NCI-H345 treated with DMSO at 0.1 percent for 48 hours (cell line): ENCODE measurements at regions not wholly inside any gene's neighbourhood (a gene's known extent, or its start where the extent isn't known, plus 50 kb on each side); places are given as distances from the start of the nearest gene placed in this dataset.
A peak's percentile ranks its signal among the peaks of the same experiment; 100 is the strongest.
"Not testable (repeated sequence)": the region's sequence is repeated elsewhere in the genome, so short reads cannot be mapped to it uniquely, and the experiment has no call there.

ENCODE experiments used
- DNase-seq: peaks from one replicate; lab custom pipeline; 2025; ENCODE audit not compliant: unreplicated experiment; lab: John Stamatoyannopoulos, UW

DNA sequence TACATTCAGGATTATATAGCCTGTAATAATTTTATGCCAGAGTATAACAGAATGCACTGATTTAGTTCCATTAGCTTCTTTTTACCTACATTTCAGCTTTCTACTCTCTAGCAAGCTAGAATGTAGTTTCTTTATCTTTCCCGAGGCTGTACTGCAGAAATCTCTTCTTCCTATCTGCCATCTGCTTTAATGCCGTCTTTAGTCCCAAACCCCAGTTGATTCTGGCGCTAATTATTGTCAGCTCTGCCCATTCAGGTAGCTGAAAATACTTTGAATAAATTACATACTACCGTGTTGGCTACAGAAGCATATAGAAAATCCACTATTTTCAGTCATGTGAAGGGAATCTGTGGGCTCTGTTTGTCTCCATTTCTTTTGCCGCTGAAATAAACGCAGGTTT is 706.7 kb downstream of the NTRK3 start:
- DNase-seq: no peak

DNA sequence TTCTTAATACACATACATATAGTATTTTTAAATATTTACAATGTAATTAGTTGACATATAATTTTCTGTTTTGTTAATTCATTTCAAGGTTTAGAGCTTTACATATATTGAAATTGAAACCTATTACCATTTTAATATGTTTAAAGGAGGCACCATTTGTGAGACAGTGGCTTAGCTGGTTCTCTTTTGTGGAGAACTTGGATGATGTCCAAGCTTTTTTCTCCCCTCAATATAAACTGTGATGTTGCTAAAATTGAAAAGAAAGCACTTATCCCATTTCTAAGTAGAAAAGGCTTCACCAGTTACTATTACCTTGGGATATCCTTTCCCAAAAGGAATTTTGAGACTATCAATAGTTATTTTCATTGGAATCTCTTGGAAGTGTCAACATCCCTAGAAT is 707.2 kb downstream of the NTRK3 start:
- DNase-seq: peak; percentile 24

DNA sequence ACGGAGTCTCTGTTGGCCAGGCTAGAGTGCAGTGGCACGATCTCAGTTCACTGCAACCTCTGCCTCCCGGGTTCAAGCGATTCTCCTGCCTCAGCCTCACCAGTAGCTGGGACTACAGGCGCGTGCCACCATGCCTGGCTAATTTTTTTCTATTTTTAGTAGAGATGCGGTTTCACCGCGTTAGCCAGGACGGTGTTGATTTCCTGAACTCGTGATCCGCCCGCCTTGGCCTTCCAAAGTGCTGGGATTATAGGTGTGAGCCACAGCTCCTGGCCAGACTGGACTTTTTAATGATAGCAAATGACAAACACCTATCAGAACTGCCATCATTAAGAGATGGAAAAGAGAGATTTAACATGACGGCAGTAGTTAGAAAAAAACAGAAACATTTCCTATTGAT is 707.9 kb downstream of the NTRK3 start:
- not testable (repeated sequence) for DNase-seq

DNA sequence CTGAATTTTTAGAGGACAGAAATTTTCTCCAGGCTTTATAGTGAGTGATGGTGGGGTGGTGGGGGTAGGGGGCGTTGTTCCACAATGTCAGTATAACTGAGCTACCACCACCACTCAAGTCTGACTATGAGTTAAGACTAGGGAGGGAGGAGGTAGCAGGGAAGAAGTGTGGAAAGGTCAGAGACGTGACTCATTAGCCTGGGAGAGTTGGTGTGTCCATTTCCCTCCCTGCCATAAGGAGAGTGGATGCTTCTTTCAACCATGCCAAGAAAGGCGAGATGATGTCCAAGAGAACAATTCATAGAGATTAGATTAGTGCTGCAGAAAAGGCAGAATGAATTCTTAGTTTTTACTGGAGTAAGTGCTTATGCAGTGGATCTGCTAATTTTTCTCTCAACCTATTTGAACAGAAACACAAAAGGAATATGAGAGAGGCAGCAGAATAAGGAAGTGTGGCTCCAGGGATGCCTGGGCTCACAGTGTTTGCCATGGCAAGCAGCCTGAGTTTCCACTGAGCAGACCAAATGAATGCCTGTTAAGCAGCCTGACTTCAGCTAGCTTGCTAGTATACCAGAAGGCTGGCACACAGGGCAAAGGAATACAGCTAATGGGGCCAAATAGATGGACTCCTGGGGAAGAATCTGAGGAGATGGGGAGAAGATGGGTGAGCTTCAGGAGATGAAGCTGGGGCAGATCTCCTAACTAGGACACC is 708.9 kb downstream of the NTRK3 start:
- no peak for DNase-seq

DNA sequence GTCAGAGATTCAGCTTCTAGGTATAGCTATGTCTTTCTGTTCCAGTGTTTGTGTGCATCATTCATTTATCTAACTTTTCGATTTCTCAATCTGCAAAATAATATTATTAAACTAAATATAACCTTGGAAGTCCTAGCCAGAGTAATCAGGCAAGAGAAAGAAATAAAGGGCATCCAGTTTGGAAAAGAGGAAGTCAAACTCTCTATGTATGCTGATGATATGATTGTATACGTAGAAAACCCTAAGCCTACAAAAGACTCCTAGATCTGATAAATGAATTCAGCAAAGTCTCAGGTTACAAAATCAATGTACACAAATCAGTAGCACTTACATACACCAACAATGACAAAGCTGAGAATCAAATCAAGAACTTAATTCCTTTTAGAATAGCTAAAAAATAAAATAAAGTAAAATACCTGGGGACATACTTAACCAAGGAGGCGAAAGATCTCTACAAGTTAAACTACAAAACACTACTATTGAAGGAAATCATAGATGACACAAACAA is 718.2 kb downstream of the NTRK3 start:
- no peak for DNase-seq

DNA sequence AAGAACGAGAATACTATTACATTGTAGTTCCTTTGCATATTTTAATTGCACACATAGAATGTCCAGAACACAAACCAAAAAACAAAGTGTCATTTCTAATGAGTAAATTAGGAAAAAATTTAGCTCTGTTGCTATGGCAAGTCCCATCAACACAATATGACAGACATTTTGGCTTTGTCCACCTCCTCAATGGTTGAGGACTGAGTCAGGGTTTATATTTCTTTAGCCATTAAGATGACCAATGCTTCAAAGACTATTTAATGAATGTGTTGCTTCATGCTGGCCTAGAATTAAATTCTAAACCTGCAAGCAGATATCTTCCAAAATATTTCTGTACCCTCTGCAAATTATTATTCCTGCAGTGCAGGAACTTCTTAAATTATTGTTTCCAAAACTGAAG is 719.2 kb downstream of the NTRK3 start:
- no peak for DNase-seq

DNA sequence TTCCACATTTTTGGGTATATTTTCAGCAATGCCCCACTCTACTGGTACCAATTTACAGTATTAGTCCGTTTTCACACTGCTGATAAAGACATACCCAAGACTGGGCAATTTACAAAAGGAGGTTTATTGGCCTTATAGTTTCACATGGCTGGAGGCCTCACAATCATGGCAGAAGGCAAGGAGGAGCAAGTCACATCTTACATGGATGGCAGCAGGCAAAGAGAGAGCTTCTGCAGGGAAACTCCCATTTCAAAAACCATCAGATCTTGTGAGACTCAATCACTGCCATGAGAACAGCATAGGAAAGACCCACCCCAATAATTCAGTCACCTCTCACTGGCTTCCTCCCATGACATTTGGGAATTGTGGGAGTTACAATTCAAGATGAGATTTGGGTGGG is 722.9 kb downstream of the NTRK3 start:
- not testable (repeated sequence) for DNase-seq

DNA sequence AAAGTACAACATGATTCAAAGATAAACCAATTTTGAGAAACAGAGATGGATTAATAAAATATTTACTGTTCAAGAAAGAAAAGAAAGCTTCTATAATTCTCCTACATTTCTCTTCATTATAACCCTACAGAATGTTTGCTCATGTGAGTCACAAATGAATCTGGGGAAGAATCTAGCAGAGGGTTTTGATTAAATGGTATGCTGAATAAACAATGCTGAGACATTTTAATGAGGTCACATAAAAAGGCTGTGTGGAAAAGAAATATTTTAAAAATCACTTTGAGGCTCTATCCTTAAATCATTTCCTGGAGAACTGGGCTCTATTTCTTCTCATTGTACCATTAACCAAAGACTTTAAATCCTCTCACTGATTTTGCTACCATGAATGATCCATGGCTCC is 727.7 kb downstream of the NTRK3 start:
- DNase-seq: no peak

DNA sequence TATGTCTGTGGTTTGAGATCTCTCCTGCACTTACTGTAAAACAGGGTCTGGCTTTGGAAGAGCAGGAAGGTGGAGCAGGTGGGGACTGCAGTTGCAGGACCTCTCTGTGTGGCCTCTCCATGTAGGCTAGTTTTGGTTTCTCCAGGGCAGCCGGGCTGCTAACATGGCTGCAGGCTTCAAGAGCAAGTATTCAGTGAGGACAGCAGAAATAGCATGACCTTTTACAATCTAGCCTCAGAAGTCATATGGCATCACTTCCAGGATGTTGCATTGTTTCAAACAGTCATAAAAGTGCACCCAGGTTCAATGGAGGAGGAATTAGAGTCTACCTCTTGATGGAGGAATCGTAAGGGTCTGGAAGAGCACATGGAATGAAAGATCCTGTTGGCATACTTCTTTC is 728.7 kb downstream of the NTRK3 start:
- DNase-seq: no peak

DNA sequence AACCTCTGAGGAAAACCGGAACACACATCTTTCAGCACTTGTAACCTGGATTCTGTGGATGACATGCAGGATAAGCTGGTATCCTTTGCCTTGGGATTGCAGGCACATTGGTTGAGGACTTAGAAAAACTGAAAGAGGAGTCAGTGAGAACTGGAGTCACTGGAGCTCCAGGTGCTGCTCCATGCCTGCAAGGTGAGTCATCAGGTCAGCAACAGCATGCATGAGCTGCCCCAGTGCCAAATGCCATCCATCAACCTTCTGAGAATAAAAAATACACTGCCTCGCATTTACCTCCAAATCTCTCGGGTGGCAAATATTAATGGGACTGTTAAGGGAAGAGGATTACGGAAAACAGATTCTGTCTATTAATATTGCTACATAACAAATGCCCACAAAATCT is 729.1 kb downstream of the NTRK3 start:
- no peak for DNase-seq

DNA sequence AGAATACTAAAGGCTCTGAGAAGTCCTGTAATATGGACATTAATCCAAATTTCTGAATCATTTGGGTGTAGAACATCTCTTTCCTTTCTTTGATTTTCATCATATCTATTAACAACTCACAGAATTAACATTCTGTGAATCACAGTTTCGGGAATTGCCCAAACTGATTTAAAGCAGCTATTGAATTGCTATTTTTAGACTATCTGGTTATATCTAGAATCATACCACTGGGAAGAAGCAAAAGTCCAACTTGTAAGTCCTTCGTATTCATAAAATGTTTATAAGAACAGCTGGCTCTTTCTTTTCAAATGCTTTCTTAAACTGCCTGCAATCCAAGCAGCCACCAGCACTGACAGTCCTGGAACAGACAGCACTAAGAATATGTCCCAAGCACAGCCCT is 733.0 kb downstream of the NTRK3 start:
- DNase-seq: no peak

DNA sequence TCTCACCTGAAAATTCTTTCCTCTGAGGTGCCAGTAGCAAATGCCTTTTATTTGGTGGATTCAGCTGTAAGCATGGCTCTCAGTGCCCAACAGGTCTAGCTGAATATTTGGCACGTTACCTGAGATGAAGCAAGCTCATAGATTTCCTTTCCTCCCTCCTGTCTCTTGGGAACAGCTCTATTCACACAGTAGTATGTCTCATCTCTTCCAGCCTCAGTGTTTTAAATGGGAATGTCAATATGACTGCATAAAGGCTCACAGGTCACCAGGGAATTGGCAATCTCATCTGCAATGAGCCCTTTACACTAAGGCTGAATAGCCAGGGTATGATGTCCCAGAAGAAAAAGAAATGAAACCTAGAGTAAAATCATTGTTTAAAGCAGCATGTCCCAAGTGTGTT is 733.5 kb downstream of the NTRK3 start:
- DNase-seq: peak; percentile 2

DNA sequence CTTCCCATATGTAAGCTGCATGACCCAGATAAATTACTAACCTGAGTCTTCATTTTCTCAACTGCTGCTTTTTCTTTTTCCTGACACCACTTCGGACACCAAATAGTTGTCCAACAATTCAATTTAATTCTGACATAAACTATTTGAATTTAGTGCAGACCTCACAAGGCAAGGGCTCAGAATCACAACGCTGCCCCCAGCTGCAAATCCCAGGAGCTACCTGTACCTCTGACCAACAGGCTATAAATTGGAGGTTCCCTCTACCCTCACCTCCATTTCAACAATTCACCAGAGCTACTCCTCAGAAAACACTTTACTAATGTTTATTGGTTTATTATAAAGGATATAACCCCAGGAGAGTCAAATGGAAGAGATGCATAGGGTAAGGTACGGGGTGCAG is 737.6 kb downstream of the NTRK3 start:
- DNase-seq: no peak

DNA sequence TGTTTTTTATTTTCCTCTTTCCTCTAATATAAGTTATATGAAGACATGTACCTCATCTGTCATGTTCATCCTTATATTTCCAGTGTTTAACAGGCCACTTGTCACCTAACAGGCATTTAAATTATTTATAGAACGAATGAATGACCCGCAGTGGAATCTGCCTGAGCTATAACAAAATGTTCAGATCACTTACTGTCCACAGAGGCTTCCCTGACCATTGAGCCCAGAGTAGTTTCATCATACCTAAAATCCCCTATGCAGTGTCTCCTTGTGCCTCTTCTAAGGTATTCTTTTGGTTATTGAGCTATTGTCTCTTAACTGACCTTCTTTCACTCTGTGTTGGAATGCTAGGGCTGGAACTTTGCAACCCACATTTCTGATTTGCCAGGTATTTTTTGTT is 748.5 kb downstream of the NTRK3 start:
- DNase-seq: no peak

DNA sequence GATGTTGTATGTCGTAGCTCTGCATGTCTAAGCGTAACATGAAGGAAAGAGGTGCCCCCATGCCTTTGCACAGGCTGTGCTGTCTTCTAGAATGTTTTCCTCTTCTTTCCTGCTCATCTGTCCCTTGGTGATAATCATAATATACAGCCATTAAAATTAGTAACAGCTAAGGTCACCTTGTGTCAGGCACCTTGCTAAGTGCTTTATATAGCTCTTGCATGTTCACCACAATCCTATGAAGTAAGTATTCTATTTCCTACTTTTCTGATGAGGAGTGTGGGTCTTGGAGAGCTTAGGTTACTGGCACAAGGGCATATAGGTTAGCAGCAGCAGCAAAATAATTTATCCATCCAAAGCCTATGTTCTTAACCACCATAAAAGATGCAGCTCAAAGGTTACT is 754.4 kb downstream of the NTRK3 start:
- DNase-seq: no peak

DNA sequence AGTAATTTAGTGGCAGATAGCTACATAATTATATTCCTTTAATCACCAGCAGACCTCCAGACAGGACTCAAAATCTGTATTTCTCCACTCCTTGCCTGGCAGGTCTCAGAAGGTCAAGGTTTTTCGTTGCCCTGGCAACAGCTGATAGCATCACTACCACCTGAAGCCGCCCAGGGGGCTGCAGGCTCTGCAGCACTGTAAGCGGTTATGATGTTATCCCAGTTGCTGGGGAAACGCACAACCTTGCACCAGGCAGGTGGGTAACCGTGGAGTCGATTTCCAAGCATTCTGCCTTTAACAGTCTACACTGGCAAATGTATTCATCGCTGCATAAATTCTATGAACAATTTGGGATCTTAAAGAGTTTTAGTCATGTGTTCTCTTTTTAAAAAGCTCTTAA is 756.3 kb downstream of the NTRK3 start:
- DNase-seq: no peak

DNA sequence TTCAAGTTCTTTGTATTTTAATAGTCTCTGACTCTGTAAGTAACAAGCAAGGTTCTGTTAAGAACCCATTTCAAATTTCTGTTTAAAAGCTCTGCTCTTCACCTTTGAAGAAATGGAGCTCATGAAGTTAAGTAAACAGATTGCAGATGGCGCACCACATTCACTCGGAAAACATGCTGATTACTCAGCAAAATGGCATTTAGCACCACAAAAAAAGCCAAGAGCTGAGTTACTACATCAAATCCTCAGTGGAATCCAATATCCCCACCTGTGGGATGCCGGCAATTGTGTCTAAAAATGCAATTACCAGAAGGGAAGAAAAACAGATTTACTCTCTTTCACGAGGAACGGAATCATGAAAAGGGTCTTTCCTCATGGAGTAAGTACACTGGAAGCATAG is 758.0 kb downstream of the NTRK3 start:
- DNase-seq: no peak

DNA sequence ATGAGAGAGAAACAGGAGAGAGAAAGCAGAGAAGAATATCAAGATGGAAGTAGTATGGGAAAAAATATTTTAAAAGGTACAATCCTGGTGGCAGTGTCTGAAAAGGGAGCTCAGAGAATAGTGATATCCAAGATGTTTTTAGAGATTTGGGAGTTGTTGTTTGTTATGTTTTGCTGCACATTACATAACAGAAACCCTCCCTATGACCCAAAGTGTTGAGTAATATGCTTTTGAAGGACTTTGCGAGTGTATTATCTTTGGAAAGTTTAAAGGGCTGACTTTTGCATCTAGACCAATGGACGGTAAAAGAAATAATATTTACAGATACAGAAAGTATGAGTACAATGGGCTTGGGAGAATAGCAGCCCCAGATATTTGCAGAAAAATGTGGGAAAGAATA is 759.7 kb downstream of the NTRK3 start:
- no peak for DNase-seq

DNA sequence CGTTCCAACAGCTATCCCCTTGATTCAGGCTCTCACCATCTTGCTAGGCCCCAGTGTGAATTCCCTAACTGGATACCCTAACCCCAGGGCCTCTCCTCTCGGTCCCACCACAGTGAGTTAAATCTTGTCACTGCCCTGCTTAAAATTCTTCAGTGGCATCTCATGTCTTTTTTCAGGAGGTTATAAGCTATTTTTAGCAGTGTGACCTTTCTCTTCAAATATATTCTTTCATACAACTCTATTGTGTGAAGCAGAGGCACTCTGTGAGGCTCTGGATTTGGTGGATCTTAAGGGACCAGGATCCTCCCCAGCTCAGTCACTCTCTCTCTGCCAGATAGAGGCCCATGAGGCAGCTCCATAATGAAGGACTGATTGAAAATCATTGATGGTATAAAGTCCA is 760.4 kb downstream of the NTRK3 start:
- no peak for DNase-seq

DNA sequence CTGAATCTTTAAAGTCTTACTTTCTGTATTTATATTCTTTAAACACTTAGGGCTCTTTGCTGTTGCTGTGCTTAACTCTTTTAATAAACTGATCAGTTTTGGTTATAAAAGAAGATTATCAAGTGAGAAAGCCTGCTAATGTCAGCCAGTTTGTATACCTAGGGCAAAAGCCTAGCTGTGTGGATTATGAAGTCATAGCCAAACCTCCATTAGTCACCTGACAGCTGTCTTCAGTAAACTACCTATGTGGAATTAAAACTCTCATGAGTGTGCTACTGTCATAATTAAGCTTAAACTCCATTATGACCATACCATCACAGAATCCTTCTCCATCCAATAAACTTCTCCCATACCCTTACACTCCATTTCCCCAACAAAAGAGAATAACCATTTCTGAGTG is 762.7 kb downstream of the NTRK3 start:
- no peak for DNase-seq

DNA sequence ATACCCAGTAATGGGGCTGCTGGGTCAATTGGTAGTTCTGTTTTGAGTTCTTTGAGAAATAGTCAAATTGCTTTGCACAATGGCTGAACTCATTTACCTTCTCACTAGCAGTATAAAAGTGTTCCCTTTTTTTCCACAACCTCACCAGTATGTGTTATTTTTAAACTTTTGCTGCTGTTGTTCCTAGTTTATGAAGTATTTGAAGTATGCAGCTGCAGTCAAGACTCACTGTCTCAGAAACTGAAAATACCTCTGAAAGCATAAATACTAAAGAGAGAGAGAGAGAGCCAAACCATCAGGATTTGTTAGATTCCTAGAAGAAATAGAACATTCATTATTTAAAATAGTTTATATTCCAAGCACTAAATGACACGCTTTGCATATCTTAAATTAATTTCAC is 764.2 kb downstream of the NTRK3 start:
- DNase-seq: no peak

DNA sequence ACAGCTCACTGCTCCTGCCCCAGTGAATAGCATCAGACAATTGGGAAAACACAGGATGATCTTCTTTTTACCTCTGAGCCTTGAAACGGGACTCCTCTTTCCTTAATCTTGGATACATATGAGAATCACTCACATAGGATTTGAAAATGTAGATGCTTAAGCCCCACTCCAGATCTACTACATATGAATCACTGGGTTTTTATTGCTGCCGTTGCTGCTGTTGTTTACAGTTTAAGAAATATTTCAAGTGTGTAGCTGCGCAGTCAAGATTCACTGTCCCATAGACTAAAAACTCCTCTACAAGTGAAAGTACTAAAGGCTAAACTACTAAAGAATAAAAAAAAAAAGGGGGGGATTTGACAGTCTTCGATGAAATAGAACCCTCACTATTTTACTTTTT is 765.9 kb downstream of the NTRK3 start:
- DNase-seq: no peak

DNA sequence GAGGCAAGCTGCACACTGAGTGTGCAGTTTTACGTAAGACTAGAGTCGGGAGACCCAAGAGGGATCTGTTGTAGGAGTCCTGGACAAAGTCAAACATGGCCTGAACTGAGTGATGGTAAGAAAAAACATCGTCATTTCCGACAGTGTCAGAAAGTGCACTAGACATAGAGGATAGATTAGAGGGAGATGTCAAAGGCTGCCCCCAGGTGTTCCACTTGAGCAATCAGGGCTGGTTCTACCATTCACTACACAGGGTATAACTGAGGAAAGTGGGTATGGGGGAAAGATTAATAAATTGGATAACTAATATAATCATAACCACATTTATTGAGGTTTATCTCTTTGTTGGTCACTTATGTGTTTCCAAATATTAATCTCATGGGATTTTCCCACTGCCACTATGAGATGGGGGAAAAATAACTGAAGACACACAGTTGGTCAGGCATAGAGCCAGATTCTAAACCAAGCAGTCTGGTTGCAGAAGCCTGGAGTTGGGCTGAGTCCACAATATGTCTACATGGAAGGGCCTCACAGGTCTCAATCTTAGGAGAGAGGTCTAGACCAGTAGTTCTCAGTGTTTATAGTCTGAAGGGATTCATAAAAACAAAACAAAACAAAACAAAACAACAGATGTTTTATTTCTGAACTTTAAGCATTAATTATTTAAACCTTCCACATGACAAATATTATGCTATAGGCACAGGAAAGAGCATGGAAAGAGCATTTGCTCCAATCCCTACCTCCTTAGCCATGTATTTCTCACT is 766.5 kb downstream of the NTRK3 start:
- DNase-seq: no peak
